Activated CD4-positive, alpha-beta T cell treated with anti-CD3 and anti-CD28 coated beads for 36 hours (primary cell): ENCODE measurements at regions not wholly inside any gene's neighbourhood (a gene's known extent, or its start where the extent isn't known, plus 50 kb on each side); places are given as distances from the start of the nearest gene placed in this dataset.

Experiments used
- ATAC-seq: fragments of 200-7000 bp; cut with Tn5 transposase; one replicate; pipeline ENCODE4 v1.10.0; 2021; ENCODE audit warnings: mild to moderate bottlenecking, moderate library complexity
- CTCF ChIA-PET: fragments of 350-600 bp; sonication (Branson Sonifier 250); formaldehyde crosslinking; loops from one replicate; lab custom pipeline; 2021; ENCODE audit warnings: antibody characterized with exemption; lab: Charles Lee
- POLR2A ChIA-PET: fragments of 350-600 bp; sonication (Branson Sonifier 250); formaldehyde crosslinking; loops from one replicate; lab custom pipeline; 2021; ENCODE audit warnings: antibody characterized with exemption, inconsistent platforms; lab: Charles Lee
- DNase-seq: peaks from one replicate; pipeline ENCODE4 v3.0.0-alpha.2; 2020
- H3K27ac Mint-ChIP-seq: one replicate; pipeline ENCODE4 v1.8.0; 2021; ENCODE audit warnings: mixed read lengths
- H3K27me3 Mint-ChIP-seq: one replicate; pipeline ENCODE4 v1.8.0; 2021; ENCODE audit warnings: mixed read lengths
- H3K36me3 Mint-ChIP-seq: one replicate; pipeline ENCODE4 v1.8.0; 2021; ENCODE audit warnings: low read depth, mixed read lengths
- H3K4me1 Mint-ChIP-seq: one replicate; pipeline ENCODE4 v1.8.0; 2021; ENCODE audit warnings: mixed read lengths
- H3K4me3 Mint-ChIP-seq: one replicate; pipeline ENCODE4 v1.8.0; 2021; ENCODE audit warnings: mild to moderate bottlenecking, moderate library complexity, mixed read lengths
- H3K9me3 Mint-ChIP-seq: one replicate; pipeline ENCODE4 v1.8.0; 2021; ENCODE audit warnings: low read depth, mixed read lengths
- intact Hi-C, 2 experiments: fragments of 100-400 bp; cut with DNase I in 1 of 2; cut with micrococcal nuclease in 1 of 2; formaldehyde crosslinking; loops; one replicate each; pipeline versions ENCODE4 v1.14.2 to v1.15.1; 2022 to 2024; cut with DNase I, micrococcal nuclease

DNA sequence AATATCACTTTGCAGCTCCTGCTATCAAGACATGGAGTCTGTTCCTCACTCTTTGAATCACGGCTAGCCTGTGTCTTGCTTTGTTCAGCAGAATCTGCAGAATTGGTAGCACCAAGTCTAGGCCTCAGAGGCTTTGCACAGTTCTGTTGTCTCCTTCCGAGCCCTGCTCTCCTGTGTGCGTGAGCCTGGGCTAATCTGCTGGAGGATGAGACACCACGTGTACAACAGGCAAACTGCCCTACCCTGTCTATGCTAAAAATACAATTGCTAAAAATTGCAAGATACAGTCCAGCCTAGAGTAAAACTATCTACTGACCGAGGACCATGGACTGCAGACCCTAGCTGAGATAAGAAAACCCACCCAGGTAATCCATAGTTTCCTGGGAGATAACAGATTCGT lies 484.7 kb downstream of the NPIPA7 start:
- no peak for DNase-seq
- no peak for ATAC-seq
- peaks cover 3% of the 10 kb centered on the region for H3K27me3 Mint-ChIP-seq
- H3K27ac Mint-ChIP-seq: no peak overlapping the region
- no peak overlapping the region for H3K4me3 Mint-ChIP-seq
- no peaks in the 10 kb centered on the region for H3K9me3 Mint-ChIP-seq
- intact Hi-C loops: loop anchor here (5.0 to 10.0 kb wide), 2 partner anchors 291 to 714 kb away; no protein-coding TSS in a partner anchor
- no peaks in the 10 kb centered on the region for H3K36me3 Mint-ChIP-seq
- ChIA-PET POLR2A (no interaction called here), CTCF (interaction anchor here (1.2 kb wide), 1 partner anchor 716 kb away, joined by 4 read pairs; no protein-coding TSS in a partner anchor)
- no peaks in the 10 kb centered on the region for H3K4me1 Mint-ChIP-seq

DNA sequence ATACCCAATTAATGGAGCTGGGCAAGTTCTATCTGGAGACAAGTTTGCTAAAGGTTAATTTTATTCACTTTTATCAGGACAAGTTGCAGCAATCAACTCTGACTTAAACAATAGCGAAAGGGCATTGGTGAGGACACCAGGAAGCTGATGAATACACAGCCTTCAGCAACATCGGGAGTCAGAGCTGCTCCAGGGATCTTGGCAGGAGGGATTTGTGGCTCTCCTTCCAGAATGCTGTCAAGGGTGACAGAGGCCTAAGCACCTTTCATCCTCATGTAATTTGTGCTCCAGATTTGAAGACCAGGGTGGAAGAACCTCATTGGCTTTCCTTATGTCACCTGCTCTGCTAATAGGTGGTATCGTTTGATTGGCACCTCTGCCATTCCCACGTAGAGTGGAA lies 485.6 kb downstream of the NPIPA7 start:
- ATAC-seq (no peak), DNase-seq (no peak)
- H3K4me1 Mint-ChIP-seq: no peaks in the 10 kb centered on the region
- peaks cover 3% of the 10 kb centered on the region for H3K27me3 Mint-ChIP-seq
- intact Hi-C loops: loop anchor here (5.0 to 10.0 kb wide), 2 partner anchors 290 to 713 kb away; no protein-coding TSS in a partner anchor
- ChIA-PET POLR2A (no interaction called here), CTCF (interaction anchor here (1.2 kb wide), 1 partner anchor 715 kb away, joined by 4 read pairs; no protein-coding TSS in a partner anchor)
- no peak overlapping the region for H3K27ac Mint-ChIP-seq
- no peaks in the 10 kb centered on the region for H3K36me3 Mint-ChIP-seq
- no peak overlapping the region for H3K4me3 Mint-ChIP-seq
- H3K9me3 Mint-ChIP-seq: no peaks in the 10 kb centered on the region

DNA sequence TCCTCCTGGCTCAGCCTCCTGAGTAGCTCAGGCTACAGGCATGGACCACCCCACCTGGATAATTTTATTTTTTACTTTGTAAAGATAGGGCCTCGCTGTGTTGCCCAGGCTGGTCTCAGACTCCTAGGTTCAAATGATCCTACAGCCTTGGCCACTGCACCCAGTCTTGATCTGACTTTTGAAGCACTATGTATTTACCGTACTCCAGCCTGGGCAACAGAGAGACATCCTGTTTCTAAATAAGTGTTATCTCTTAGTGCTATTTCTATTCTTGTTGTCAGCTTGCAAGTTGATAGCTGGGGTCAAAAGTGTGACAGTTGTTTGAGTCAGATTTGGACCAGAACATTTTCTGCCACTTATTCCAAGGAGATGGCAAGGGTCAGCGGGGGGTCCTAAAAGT lies 486.4 kb downstream of the NPIPA7 start:
- no peaks in the 10 kb centered on the region for H3K4me1 Mint-ChIP-seq
- ChIA-PET POLR2A (no interaction called here), CTCF (no interaction called here)
- no peaks in the 10 kb centered on the region for H3K9me3 Mint-ChIP-seq
- no peak overlapping the region for H3K27ac Mint-ChIP-seq
- DNase-seq (no peak), ATAC-seq (no peak)
- H3K27me3 Mint-ChIP-seq: no peaks in the 10 kb centered on the region
- intact Hi-C loops: loop anchor here in 1 of 2 experiments (10.0 kb wide), 1 partner anchor 289 kb away; no protein-coding TSS in a partner anchor
- H3K4me3 Mint-ChIP-seq: no peak overlapping the region
- H3K36me3 Mint-ChIP-seq: no peaks in the 10 kb centered on the region

DNA sequence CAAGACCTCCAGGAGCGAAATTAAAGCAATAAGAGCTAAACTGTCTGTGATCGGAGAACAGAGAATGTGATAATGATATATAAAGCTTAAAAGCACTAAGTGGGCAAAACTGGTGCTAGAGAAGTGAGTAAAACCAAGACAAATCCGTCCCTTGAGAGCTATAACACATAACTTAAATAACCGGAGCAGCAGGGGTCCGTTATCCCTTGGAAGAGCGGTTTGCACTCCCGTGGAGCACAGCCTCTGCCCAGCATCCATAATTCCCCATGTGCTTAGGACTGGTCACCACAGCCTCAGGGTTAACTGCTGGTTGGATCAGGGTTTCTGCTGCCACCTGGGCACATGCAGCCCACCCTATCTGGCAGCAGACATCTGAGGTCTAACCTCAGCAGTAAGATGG lies 489.0 kb downstream of the NPIPA7 start:
- no peaks in the 10 kb centered on the region for H3K9me3 Mint-ChIP-seq
- intact Hi-C loops: loop anchor here in 1 of 2 experiments (10.0 kb wide), 1 partner anchor 287 kb away; no protein-coding TSS in a partner anchor
- POLR2A ChIA-PET: no interaction called here
- DNase-seq: no peak
- no peak for ATAC-seq
- H3K27ac Mint-ChIP-seq: no peak overlapping the region
- H3K4me3 Mint-ChIP-seq: no peak overlapping the region
- H3K4me1 Mint-ChIP-seq: no peaks in the 10 kb centered on the region
- H3K27me3 Mint-ChIP-seq: peaks cover 5% of the 10 kb centered on the region
- no peaks in the 10 kb centered on the region for H3K36me3 Mint-ChIP-seq
- CTCF ChIA-PET: no interaction called here

DNA sequence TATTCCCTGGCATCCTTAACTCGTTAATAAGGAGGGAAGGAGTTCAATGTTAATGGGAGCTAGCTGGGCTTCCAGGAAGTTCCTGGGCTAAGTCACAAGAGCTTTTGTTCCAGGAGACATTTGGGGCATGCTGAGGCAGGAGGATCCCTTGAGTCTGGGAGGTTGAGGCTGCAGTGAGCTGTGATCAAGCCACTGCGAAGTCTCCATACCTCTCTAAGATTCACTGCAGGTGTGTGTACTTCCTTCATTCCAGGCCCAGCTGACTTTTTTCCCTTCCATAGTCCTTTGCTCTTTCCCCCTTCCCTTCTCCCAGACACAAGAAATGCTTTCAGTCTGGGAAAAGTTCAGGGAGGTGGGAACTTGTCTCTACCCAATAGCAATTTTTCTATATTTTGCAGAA lies 489.8 kb downstream of the NPIPA7 start:
- DNase-seq (no peak), ATAC-seq (no peak)
- CTCF ChIA-PET: no interaction called here
- Mint-ChIP-seq H3K4me3 (no peak overlapping the region), H3K4me1 (no peaks in the 10 kb centered on the region), H3K27ac (no peak overlapping the region), H3K9me3 (no peaks in the 10 kb centered on the region), H3K36me3 (no peaks in the 10 kb centered on the region), H3K27me3 (peaks cover 5% of the 10 kb centered on the region)
- intact Hi-C loops: loop anchor here in 1 of 2 experiments (10.0 kb wide), 1 partner anchor 286 kb away; no protein-coding TSS in a partner anchor
- POLR2A ChIA-PET: no interaction called here

DNA sequence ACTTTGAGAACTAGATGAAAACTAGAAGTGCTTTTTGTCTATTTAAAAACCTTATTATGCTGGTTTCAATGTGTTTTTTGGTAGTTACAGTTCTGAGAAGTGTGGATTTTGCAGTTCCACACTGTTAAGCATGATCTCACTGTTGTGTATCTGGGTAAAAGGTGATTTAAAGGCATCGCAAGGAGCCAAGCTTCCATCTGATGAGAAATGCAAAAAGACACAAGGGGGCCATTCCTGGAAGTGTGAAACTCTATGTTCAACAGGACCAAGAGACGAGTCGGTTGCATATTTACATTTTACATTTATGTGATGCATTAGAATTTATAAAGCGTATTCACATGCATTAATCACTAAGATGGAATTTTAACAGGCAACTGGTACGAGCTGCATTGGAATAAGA lies 490.8 kb downstream of the NPIPA7 start:
- ChIA-PET CTCF (no interaction called here), POLR2A (no interaction called here)

DNA sequence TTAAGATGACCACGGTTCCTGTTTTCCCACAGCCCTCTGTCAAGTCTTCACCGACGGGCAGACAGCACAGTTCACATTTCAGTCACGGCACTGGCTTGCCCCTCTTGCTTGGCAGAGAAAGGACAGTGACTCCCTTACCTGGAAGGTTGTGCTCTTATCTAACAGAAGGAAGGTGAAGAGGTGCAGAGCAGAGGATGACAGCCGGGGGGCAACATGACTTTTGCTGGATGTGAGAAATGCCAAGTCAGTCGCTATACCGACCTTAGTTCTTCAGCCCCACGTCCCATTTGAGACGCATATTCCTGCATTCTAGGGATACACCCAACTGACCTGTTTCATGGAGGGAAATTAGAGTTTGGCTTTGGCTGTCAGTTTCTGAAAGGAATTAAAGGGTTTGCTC lies 492.3 kb downstream of the NPIPA7 start:
- Mint-ChIP-seq H3K4me3 (no peak overlapping the region), H3K36me3 (no peaks in the 10 kb centered on the region), H3K27me3 (peaks cover 8% of the 10 kb centered on the region), H3K4me1 (no peaks in the 10 kb centered on the region), H3K9me3 (no peaks in the 10 kb centered on the region), H3K27ac (no peak overlapping the region)
- DNase-seq: peak; percentile 5
- ATAC-seq: no peak
- intact Hi-C loops: no loop called here
- ChIA-PET CTCF (interaction anchor here (1.0 kb wide), 1 partner anchor 9 kb away, joined by 5 read pairs; no protein-coding TSS in a partner anchor), POLR2A (no interaction called here)

More for the DNA sequence above, 490.8 kb downstream of the NPIPA7 start:
- Mint-ChIP-seq H3K9me3 (no peaks in the 10 kb centered on the region), H3K4me3 (no peak overlapping the region), H3K36me3 (no peaks in the 10 kb centered on the region), H3K27me3 (peaks cover 5% of the 10 kb centered on the region), H3K27ac (no peak overlapping the region), H3K4me1 (no peaks in the 10 kb centered on the region)
- intact Hi-C loops: loop anchor here in 1 of 2 experiments (10.0 kb wide), 1 partner anchor 285 kb away; no protein-coding TSS in a partner anchor
- no peak for ATAC-seq
- no peak for DNase-seq

DNA sequence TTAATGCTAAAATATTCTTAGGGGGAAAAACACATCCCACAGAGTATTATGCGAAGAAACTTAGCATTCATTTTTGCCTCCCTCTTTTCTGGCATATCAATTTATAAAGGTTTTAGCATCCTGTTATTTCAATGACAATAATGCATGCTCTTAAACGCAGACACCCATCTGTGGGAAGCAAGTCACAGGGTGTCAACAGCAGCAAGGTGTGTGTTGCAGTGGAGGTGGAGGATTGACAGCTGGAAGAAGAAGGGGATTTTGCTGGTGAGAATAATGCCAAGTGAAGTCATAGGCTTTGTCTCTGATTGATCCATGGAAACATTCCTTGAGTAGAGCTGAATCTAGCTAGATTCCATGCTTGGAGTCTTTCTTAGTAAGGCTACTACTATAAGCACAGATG lies 498.1 kb downstream of the NPIPA7 start:
- H3K27me3 Mint-ChIP-seq: peaks cover 12% of the 10 kb centered on the region
- intact Hi-C loops: no loop called here
- no peak overlapping the region for H3K27ac Mint-ChIP-seq
- POLR2A ChIA-PET: no interaction called here
- no peak overlapping the region for H3K4me3 Mint-ChIP-seq
- H3K9me3 Mint-ChIP-seq: no peaks in the 10 kb centered on the region
- ATAC-seq (no peak), DNase-seq (no peak)
- H3K36me3 Mint-ChIP-seq: no peaks in the 10 kb centered on the region
- CTCF ChIA-PET: no interaction called here
- H3K4me1 Mint-ChIP-seq: no peaks in the 10 kb centered on the region

DNA sequence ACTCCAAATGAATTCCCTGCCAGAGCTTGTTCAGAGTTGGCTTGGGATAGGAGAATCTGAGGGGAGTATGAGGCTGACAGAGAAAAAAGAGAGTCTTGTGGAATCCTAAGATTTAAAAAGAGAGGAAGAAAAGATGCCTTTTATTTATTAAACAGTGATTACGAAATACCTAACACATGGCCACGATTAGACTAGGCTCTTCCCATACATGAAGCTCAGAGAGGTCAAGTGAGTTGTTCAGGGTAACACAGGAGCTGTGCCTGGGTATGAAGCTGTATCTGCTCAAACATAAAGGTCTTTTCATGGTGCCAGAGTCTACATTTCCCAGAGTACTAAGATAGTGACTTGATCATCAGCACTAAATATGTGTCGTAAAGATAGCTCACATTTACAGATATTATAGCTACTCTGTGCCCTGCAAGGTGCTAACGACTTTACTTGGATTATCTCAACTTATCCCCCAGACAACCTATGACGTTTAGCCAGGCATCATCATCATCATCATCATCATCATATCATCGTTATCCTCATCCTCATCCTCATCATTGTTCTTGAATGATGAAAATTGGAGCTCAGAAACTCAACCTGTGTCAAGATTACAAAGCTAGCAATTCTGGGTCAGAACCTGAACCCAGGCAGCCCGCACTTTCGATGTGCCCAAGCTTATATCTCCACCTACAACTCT lies 500.8 kb downstream of the NPIPA7 start:
- ChIA-PET POLR2A (no interaction called here), CTCF (no interaction called here)
- H3K4me1 Mint-ChIP-seq: no peaks in the 10 kb centered on the region
- H3K4me3 Mint-ChIP-seq: no peak overlapping the region
- H3K27ac Mint-ChIP-seq: no peak overlapping the region
- DNase-seq (no peak), ATAC-seq (no peak)
- H3K9me3 Mint-ChIP-seq: no peaks in the 10 kb centered on the region
- H3K27me3 Mint-ChIP-seq: peaks cover 12% of the 10 kb centered on the region
- intact Hi-C loops: no loop called here
- H3K36me3 Mint-ChIP-seq: no peaks in the 10 kb centered on the region

DNA sequence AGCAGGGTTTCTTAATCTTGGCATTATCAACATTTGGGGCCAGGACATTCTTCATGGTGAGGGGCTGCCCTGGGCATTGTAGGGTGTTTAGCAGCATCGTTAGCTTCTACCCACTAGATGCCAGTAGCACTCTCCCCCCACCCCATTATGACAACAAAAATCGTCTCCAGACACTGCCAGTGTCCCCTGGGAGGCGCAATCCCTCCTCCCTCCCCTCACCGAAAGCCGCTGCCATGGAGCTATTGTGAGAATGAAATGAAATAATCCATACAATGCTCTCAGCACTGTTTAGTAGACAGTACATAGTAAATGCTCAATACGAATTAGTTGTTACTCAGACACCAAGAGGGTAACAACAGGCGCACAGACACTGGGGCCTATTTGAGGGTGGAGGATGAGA lies 502.9 kb downstream of the NPIPA7 start:
- no peak for DNase-seq
- Mint-ChIP-seq H3K27ac (no peak overlapping the region), H3K4me3 (no peak overlapping the region), H3K4me1 (no peaks in the 10 kb centered on the region), H3K9me3 (no peaks in the 10 kb centered on the region), H3K27me3 (peaks cover 8% of the 10 kb centered on the region), H3K36me3 (no peaks in the 10 kb centered on the region)
- ChIA-PET POLR2A (no interaction called here), CTCF (no interaction called here)
- no peak for ATAC-seq
- intact Hi-C loops: no loop called here

DNA sequence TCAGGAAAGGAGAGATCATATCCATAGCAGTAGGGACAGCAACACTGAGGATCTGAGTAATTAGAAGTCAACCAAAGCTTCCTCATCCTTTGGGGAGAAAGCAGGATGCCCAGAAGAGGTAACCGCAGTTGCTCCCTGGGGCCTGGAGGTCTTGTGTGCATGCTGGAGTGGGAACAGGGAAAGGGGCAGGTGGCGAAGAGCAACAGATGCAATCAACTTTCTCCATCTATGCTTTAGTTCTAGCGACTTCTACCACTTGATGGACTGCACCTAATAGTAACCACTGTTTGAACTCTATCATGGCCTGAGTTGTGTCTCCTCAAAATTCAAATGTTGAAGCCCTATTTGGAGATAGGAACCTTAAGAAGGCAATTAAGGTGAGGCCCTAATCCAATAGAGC lies 503.8 kb downstream of the NPIPA7 start:
- no peak overlapping the region for H3K27ac Mint-ChIP-seq
- intact Hi-C loops: no loop called here
- no peak overlapping the region for H3K4me3 Mint-ChIP-seq
- H3K27me3 Mint-ChIP-seq: peaks cover 7% of the 10 kb centered on the region
- no peaks in the 10 kb centered on the region for H3K4me1 Mint-ChIP-seq
- DNase-seq (no peak), ATAC-seq (no peak)
- no peaks in the 10 kb centered on the region for H3K36me3 Mint-ChIP-seq
- no peaks in the 10 kb centered on the region for H3K9me3 Mint-ChIP-seq
- ChIA-PET CTCF (interaction anchor here (0.6 kb wide), 1 partner anchor 346 kb away, joined by 3 read pairs; no protein-coding TSS in a partner anchor), POLR2A (no interaction called here)

DNA sequence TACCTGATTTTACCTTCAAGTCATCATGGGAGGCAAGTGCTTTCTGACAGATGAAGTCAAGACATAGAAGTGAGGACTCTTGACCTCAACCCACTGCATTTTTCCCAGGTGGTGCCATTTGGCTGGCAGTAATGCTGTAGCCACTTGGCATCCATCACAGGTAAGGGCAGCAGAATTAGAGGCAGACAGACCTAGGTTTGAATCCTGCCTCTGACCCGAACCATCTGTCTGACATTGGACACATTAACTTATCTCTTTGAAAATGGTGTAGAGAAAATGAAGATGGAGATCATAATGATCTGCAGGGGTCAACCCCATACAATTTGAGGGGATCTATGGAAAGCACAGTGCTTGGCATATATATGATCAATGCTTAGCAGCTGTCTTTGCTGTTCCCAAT lies 505.5 kb downstream of the NPIPA7 start:
- intact Hi-C loops: no loop called here
- H3K27ac Mint-ChIP-seq: no peak overlapping the region
- H3K27me3 Mint-ChIP-seq: no peaks in the 10 kb centered on the region
- no peaks in the 10 kb centered on the region for H3K9me3 Mint-ChIP-seq
- no peaks in the 10 kb centered on the region for H3K36me3 Mint-ChIP-seq
- ChIA-PET POLR2A (no interaction called here), CTCF (no interaction called here)
- DNase-seq (no peak), ATAC-seq (no peak)
- H3K4me3 Mint-ChIP-seq: no peak overlapping the region
- H3K4me1 Mint-ChIP-seq: no peaks in the 10 kb centered on the region
